ENCODE measurements at regions not wholly inside any gene's neighbourhood (a gene's known extent, or its start where the extent isn't known, plus 50 kb on each side); places are given as distances from the start of the nearest gene placed in this dataset.
A peak's percentile ranks its signal among the peaks of the same experiment; 100 is the strongest.
"Not testable (repeated sequence)": the region's sequence is repeated elsewhere in the genome, so short reads cannot be mapped to it uniquely, and the experiment has no call there.

- ATAC-seq (peak; percentile 69 to 86 (median 69)), DNase-seq (peak in 1 of 2 donors; percentile 31)
- TF ChIP-seq, protein P1, sequence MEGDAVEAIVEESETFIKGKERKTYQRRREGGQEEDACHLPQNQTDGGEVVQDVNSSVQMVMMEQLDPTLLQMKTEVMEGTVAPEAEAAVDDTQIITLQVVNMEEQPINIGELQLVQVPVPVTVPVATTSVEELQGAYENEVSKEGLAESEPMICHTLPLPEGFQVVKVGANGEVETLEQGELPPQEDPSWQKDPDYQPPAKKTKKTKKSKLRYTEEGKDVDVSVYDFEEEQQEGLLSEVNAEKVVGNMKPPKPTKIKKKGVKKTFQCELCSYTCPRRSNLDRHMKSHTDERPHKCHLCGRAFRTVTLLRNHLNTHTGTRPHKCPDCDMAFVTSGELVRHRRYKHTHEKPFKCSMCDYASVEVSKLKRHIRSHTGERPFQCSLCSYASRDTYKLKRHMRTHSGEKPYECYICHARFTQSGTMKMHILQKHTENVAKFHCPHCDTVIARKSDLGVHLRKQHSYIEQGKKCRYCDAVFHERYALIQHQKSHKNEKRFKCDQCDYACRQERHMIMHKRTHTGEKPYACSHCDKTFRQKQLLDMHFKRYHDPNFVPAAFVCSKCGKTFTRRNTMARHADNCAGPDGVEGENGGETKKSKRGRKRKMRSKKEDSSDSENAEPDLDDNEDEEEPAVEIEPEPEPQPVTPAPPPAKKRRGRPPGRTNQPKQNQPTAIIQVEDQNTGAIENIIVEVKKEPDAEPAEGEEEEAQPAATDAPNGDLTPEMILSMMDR (IDR thresholded peaks at IDR 0.05), result no peak
- Histone ChIP-seq H3K36me3 (ENCODE audit: control insufficient read depth, insufficient read depth, low read length) (no peaks in the 10 kb centered on the region), H3K4me3 (ENCODE audit: low read length) (peak overlapping the region; percentile 19), H3K27ac (ENCODE audit: low read length) (peak overlapping the region; percentile 49), H3K9me3 (ENCODE audit: control insufficient read depth, insufficient read depth, low read length) (no peaks in the 10 kb centered on the region), H3K27me3 (ENCODE audit: control insufficient read depth, insufficient read depth, low read length) (no peaks in the 10 kb centered on the region), H3K4me1 (ENCODE audit: control insufficient read depth, insufficient read depth, low read length) (peaks cover 13% of the 10 kb centered on the region)
- Mint-ChIP-seq H3K4me3 (peak overlapping the region; percentile 88), H3K4me1 (peaks cover 70 to 77% of the 10 kb centered on the region in 2 donors), H3K27me3 (ENCODE audit: low read depth in 2 of 2) (no peaks in the 10 kb centered on the region), H3K36me3 (no peaks in the 10 kb centered on the region), H3K27ac (peak overlapping the region; percentile 83 to 85), H3K9me3 (no peaks in the 10 kb centered on the region)
- intact Hi-C loops (cut with micrococcal nuclease), result loop anchor here (10.0 kb wide), 1 partner anchor 53 kb away; no protein-coding TSS in a partner anchor
- WGBS (ENCODE audit: insufficient coverage), result 39% methylated on average over 5 of the region's 6 CpGs
These were observed 69.8 kb upstream of the TNRC6B start for GRCh38 chr22:40107851-40108378.

GRCh38 chr22:40108396-40108795 lies 69.3 kb upstream of the TNRC6B start:
- intact Hi-C loops (cut with micrococcal nuclease), result loop anchor here (10.0 kb wide), 1 partner anchor 54 kb away; no protein-coding TSS in a partner anchor
- peak overlapping the region; percentile 83 to 85 for H3K27ac Mint-ChIP-seq

DNA sequence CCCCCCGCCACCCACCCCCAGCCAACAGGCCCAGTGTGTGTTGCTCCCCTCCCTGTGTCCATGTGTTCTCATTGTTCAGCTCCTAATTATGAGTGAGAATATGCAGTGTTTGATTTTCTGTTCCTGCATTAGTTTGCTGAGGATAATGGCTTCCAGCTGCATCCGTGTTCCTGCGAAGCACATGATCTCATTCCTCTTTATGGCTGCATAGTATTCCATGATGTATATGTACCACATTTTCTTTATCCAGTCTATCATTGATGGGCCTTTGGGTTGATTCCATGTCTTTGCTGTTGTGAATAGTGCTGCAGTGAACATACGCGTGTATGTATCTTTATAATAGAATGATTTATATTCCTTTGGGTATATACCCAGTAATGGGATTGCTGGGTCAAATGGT lies 68.8 kb upstream of the TNRC6B start:
- intact Hi-C loops (cut with micrococcal nuclease), result loop anchor here (10.0 kb wide), 1 partner anchor 54 kb away; no protein-coding TSS in a partner anchor
- peaks cover 74 to 77% of the 10 kb centered on the region in 2 donors for H3K4me1 Mint-ChIP-seq
- H3K27me3 Mint-ChIP-seq (ENCODE audit: low read depth in 2 of 2); H3K27ac ChIP-seq (ENCODE audit: low read length); H3K9me3 Mint-ChIP-seq; ATAC-seq; H3K36me3 Mint-ChIP-seq; DNase-seq; H3K36me3 ChIP-seq (ENCODE audit: control insufficient read depth, insufficient read depth, low read length); H3K9me3 ChIP-seq (ENCODE audit: control insufficient read depth, insufficient read depth, low read length); H3K4me3 ChIP-seq (ENCODE audit: low read length); H3K27me3 ChIP-seq (ENCODE audit: control insufficient read depth, insufficient read depth, low read length): not testable (repeated sequence)
- peak overlapping the region; percentile 46 for H3K4me3 Mint-ChIP-seq
- H3K27ac Mint-ChIP-seq, result peak overlapping the region; percentile 83 to 85
- peaks cover 18% of the 10 kb centered on the region for H3K4me1 ChIP-seq (ENCODE audit: control insufficient read depth, insufficient read depth, low read length)
- WGBS (ENCODE audit: insufficient coverage), result 100% methylated on average over 3 of the region's 5 CpGs

More at GRCh38 chr22:40108396-40108795, 69.3 kb upstream of the TNRC6B start:
- peaks cover 14% of the 10 kb centered on the region for H3K4me1 ChIP-seq (ENCODE audit: control insufficient read depth, insufficient read depth, low read length)
- no peak overlapping the region for H3K4me3 ChIP-seq (ENCODE audit: low read length)
- no peaks in the 10 kb centered on the region for H3K9me3 ChIP-seq (ENCODE audit: control insufficient read depth, insufficient read depth, low read length)
- ATAC-seq, result no peak
- H3K4me3 Mint-ChIP-seq, result peak overlapping the region; percentile 88
- no peaks in the 10 kb centered on the region for H3K36me3 ChIP-seq (ENCODE audit: control insufficient read depth, insufficient read depth, low read length)
- DNase-seq, result no peak
- H3K27ac ChIP-seq (ENCODE audit: low read length), result peak overlapping the region; percentile 49
- peaks cover 73 to 74% of the 10 kb centered on the region in 2 donors for H3K4me1 Mint-ChIP-seq
- no peaks in the 10 kb centered on the region for H3K36me3 Mint-ChIP-seq
- TF ChIP-seq, protein P1 (IDR thresholded peaks at IDR 0.05), result no peak
- no peaks in the 10 kb centered on the region for H3K27me3 Mint-ChIP-seq (ENCODE audit: low read depth in 2 of 2)
- H3K27me3 ChIP-seq (ENCODE audit: control insufficient read depth, insufficient read depth, low read length), result no peaks in the 10 kb centered on the region
- no peaks in the 10 kb centered on the region for H3K9me3 Mint-ChIP-seq

DNA sequence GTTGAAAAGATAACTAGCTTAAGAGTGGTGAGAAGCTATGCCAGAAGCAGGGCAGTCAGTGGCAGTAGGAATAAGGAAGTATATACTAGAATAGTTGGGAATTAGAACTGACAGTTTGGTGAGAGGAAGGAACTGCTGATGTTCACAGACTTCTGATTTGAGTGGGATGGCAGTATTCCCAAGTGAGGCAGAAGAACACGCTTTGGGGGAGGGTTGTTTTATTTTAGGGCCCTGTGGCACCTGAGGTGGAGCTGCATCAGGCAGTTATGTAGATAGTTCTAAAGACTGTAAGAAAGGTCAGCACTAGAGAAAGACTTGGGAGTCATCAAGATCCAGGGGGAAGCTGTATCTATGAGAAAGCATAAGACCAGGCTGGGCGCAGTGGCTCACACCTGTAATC lies 66.3 kb upstream of the TNRC6B start:
- no peak overlapping the region for H3K4me3 Mint-ChIP-seq
- Histone ChIP-seq H3K9me3 (ENCODE audit: control insufficient read depth, insufficient read depth, low read length) (no peaks in the 10 kb centered on the region), H3K27me3 (ENCODE audit: control insufficient read depth, insufficient read depth, low read length) (no peaks in the 10 kb centered on the region), H3K4me1 (ENCODE audit: control insufficient read depth, insufficient read depth, low read length) (peaks cover 25% of the 10 kb centered on the region), H3K36me3 (ENCODE audit: control insufficient read depth, insufficient read depth, low read length) (no peaks in the 10 kb centered on the region), H3K27ac (ENCODE audit: low read length) (no peak overlapping the region), H3K4me3 (ENCODE audit: low read length) (no peak overlapping the region)
- DNase-seq (no peak), ATAC-seq (no peak)
- intact Hi-C loops (cut with micrococcal nuclease), result loop anchor here (10.0 kb wide), 1 partner anchor 207 kb away; the partner anchor contains the start of gene GRAP2
- H3K4me1 Mint-ChIP-seq, result peaks cover 69 to 77% of the 10 kb centered on the region in 2 donors
- H3K27me3 Mint-ChIP-seq (ENCODE audit: low read depth in 2 of 2), result no peaks in the 10 kb centered on the region
- no peaks in the 10 kb centered on the region for H3K36me3 Mint-ChIP-seq
- H3K27ac Mint-ChIP-seq, result peak overlapping the region; percentile 6 to 29
- 71% methylated on average over 2 of the region's 2 CpGs for WGBS (ENCODE audit: insufficient coverage)
- TF ChIP-seq, protein P1 (IDR thresholded peaks at IDR 0.05), result no peak
- no peaks in the 10 kb centered on the region for H3K9me3 Mint-ChIP-seq
